ENCODE measurements at regions not wholly inside any gene's neighbourhood (a gene's known extent, or its start where the extent isn't known, plus 50 kb on each side); places are given as distances from the start of the nearest gene placed in this dataset.

DNA sequence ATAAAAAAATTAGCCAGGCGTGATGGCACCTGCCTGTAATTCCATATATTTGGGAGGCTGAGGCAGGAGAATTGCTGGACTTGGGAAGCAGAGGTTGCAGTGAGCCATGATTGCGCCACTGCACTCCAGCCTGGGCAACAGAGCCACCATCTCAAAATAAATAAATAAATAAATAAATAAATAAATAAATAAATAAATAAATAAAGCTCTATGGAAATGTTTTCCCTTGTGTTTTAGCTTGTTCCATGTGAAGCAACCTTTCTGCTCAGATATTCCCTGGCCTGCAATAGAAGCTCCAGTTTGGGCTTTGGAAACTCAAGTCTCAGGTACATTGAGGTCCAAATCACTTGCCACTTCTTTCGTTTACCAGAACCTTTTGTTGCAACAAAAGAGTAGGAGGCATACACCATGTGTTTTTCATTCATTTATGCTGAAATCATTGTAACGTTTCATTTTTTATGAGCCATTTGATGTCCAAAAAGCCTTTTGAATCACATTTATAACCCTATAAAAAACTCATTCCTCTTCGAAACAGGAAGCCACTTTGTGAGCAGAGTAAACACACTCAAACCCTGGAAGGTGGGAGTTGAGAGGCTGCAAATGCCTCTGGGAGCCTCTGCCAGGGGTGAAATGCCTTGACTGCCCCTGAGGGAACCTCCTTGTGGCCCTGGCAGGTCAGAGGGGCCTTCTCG lies 376.6 kb upstream of the TBX3 start:
- no peaks in the 10 kb centered on the region for H3K9me2 ChIP-seq (ENCODE audit: low read depth, low read length)
- H3K9me3 ChIP-seq (ENCODE audit: low read length) = no peaks in the 10 kb centered on the region
- no peak overlapping the region for H3K4me2 ChIP-seq (ENCODE audit: low read length)
- H3F3A ChIP-seq (ENCODE audit: insufficient read depth, low read length) = no peaks in the 10 kb centered on the region
- H3K9ac ChIP-seq (ENCODE audit: low read length) = no peak overlapping the region
- TF ChIP-seq, protein P1, sequence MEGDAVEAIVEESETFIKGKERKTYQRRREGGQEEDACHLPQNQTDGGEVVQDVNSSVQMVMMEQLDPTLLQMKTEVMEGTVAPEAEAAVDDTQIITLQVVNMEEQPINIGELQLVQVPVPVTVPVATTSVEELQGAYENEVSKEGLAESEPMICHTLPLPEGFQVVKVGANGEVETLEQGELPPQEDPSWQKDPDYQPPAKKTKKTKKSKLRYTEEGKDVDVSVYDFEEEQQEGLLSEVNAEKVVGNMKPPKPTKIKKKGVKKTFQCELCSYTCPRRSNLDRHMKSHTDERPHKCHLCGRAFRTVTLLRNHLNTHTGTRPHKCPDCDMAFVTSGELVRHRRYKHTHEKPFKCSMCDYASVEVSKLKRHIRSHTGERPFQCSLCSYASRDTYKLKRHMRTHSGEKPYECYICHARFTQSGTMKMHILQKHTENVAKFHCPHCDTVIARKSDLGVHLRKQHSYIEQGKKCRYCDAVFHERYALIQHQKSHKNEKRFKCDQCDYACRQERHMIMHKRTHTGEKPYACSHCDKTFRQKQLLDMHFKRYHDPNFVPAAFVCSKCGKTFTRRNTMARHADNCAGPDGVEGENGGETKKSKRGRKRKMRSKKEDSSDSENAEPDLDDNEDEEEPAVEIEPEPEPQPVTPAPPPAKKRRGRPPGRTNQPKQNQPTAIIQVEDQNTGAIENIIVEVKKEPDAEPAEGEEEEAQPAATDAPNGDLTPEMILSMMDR (IDR thresholded peaks at IDR 0.05; ENCODE audit: low read length) = no peak
- no peak for TF ChIP-seq EZH2 (IDR thresholded peaks at IDR 0.05; ENCODE audit: borderline replicate concordance, low read length)
- H3K79me2 ChIP-seq (ENCODE audit: insufficient read depth, low read length) = no peaks in the 10 kb centered on the region
- no peak overlapping the region for H3K27ac ChIP-seq (ENCODE audit: low read depth, low read length, poor library complexity, severe bottlenecking)
- no peak overlapping the region for H3K4me3 ChIP-seq (ENCODE audit: low read depth, low read length, poor library complexity, severe bottlenecking)
- no peaks in the 10 kb centered on the region for H3K27me3 ChIP-seq (ENCODE audit: insufficient read depth, low read length)
- H2AFZ ChIP-seq (ENCODE audit: low read length) = no peak overlapping the region
- no peaks in the 10 kb centered on the region for H4K20me1 ChIP-seq (ENCODE audit: insufficient read depth, low read length)
- no peaks in the 10 kb centered on the region for H3K4me1 ChIP-seq (ENCODE audit: insufficient read depth, low read length, severe bottlenecking)
- H3K36me3 ChIP-seq (ENCODE audit: insufficient read depth, low read length) = no peaks in the 10 kb centered on the region

DNA sequence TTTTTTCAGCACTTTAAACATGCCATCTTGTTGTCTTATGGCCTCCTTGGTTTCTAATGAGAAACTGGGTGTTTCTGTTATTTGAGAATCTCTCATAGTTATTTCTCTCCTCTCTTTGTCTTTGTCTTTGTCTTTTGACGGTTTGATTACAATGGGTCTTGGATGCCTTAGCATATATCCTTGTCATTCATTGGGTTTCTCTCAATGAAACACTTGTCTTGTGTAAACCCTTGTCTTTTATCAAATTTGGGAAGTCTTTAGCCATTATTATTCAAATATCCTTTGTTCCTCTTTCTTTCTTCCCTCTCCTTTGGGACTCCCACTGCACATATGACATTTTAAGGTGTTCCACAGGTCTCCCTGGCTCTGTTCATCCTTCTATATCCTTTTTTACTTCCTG lies 373.5 kb upstream of the TBX3 start:
- Histone ChIP-seq H3K4me2 (ENCODE audit: low read length) (no peak overlapping the region), H3K27ac (ENCODE audit: low read depth, low read length, poor library complexity, severe bottlenecking) (no peak overlapping the region), H3K79me2 (ENCODE audit: insufficient read depth, low read length) (no peaks in the 10 kb centered on the region), H3K4me3 (ENCODE audit: low read depth, low read length, poor library complexity, severe bottlenecking) (no peak overlapping the region), H4K20me1 (ENCODE audit: insufficient read depth, low read length) (no peaks in the 10 kb centered on the region), H3F3A (ENCODE audit: insufficient read depth, low read length) (no peaks in the 10 kb centered on the region), H3K36me3 (ENCODE audit: insufficient read depth, low read length) (no peaks in the 10 kb centered on the region), H3K9me2 (ENCODE audit: low read depth, low read length) (no peaks in the 10 kb centered on the region), H2AFZ (ENCODE audit: low read length) (no peak overlapping the region), H3K9ac (ENCODE audit: low read length) (no peak overlapping the region), H3K4me1 (ENCODE audit: insufficient read depth, low read length, severe bottlenecking) (no peaks in the 10 kb centered on the region), H3K27me3 (ENCODE audit: insufficient read depth, low read length) (no peaks in the 10 kb centered on the region), H3K9me3 (ENCODE audit: low read length) (no peaks in the 10 kb centered on the region)
- TF ChIP-seq, protein P1 (IDR thresholded peaks at IDR 0.05; ENCODE audit: low read length) = no peak
- TF ChIP-seq EZH2 (IDR thresholded peaks at IDR 0.05; ENCODE audit: borderline replicate concordance, low read length) = no peak

DNA sequence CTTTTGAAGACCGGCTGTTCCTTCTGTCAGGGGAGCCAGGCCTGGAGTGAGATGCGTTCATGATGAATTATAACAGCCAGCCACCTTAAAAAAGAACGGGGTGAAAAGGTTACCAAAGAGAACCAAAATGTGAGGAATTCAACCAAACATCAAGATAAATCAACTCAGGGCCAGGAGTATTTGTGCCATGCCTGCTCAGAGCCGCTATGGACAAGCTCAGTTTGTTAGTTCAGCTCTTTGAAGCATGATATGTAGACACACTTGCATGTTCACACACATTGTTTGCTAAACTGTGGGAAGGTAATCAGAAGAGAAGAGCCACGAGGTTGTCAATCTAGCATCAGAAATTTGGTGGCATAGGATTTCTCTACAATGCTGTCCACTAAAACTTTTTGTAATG lies 367.4 kb upstream of the TBX3 start:
- Histone ChIP-seq H2AFZ (ENCODE audit: low read length) (no peak overlapping the region), H3K79me2 (ENCODE audit: insufficient read depth, low read length) (no peaks in the 10 kb centered on the region), H3K4me3 (ENCODE audit: low read depth, low read length, poor library complexity, severe bottlenecking) (no peak overlapping the region), H3K36me3 (ENCODE audit: insufficient read depth, low read length) (no peaks in the 10 kb centered on the region), H3K4me1 (ENCODE audit: insufficient read depth, low read length, severe bottlenecking) (no peaks in the 10 kb centered on the region), H3K9me2 (ENCODE audit: low read depth, low read length) (no peaks in the 10 kb centered on the region), H4K20me1 (ENCODE audit: insufficient read depth, low read length) (no peaks in the 10 kb centered on the region), H3F3A (ENCODE audit: insufficient read depth, low read length) (no peaks in the 10 kb centered on the region), H3K9ac (ENCODE audit: low read length) (no peak overlapping the region), H3K9me3 (ENCODE audit: low read length) (no peaks in the 10 kb centered on the region), H3K4me2 (ENCODE audit: low read length) (no peak overlapping the region), H3K27me3 (ENCODE audit: insufficient read depth, low read length) (no peaks in the 10 kb centered on the region), H3K27ac (ENCODE audit: low read depth, low read length, poor library complexity, severe bottlenecking) (no peak overlapping the region)
- TF ChIP-seq, protein P1 (IDR thresholded peaks at IDR 0.05; ENCODE audit: low read length) = no peak
- no peak for TF ChIP-seq EZH2 (IDR thresholded peaks at IDR 0.05; ENCODE audit: borderline replicate concordance, low read length)

All from OCI-LY1 (cell line).